ENCODE measurements at regions not wholly inside any gene's neighbourhood (a gene's known extent, or its start where the extent isn't known, plus 50 kb on each side); places are given as distances from the start of the nearest gene placed in this dataset.

GRCh38 chr7:41305001-41305400 is 397.9 kb downstream of the INHBA start:
- TF ChIP-seq CTCF (IDR thresholded peaks at IDR 0.05) (no peak), POLR2A (IDR thresholded peaks at IDR 0.05) (no peak)
